Fibroblast of gingiva (primary cell): ENCODE measurements at regions not wholly inside any gene's neighbourhood (a gene's known extent, or its start where the extent isn't known, plus 50 kb on each side); places are given as distances from the start of the nearest gene placed in this dataset.

Experiments used
- DNase-seq: peaks from one replicate; pipeline ENCODE4 v3.0.0-alpha.2; 2011; ENCODE audit warnings: low read depth

GRCh38 chr2:226526716-226527115 lies 272.9 kb downstream of the IRS1 start:
- no peak for DNase-seq

GRCh38 chr2:226524381-226524843 lies 275.2 kb downstream of the IRS1 start:
- peak; percentile 96 for DNase-seq

GRCh38 chr2:226520723-226521122 lies 278.9 kb downstream of the IRS1 start:
- DNase-seq = no peak

DNA sequence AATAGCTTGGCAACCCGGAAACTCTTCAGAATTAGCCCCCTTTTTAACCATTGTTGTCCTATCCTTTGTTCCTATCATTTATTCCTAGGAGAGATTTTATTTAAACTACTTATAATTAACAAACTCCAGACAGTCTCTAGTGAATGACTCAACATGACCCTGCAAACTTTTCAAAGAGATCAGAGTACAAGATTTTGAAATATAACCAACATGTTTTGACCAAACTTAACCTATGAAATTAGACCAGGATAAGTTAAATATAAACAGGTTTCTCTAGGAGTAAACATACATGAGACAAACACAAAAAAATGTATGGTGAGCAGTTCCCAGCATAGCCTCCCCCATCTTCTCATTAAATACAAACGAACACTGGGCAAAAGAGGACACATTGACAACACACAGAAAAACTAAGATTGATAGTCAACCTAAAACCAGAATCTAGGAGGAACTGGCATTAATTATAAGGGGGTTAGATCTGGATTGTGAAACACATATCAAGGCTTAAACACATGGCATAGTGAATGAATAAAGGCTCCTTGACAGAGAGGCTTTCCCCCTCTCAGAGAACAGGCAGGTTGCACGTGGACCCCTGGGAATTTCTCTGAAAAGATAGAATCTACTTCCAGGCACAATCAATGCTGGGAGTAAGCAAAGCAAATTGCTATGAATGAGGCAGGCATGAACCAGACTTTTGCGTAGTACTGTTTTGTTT lies 284.1 kb downstream of the IRS1 start:
- peak; percentile 86 for DNase-seq

GRCh38 chr2:226514895-226515294 lies 284.7 kb downstream of the IRS1 start:
- DNase-seq = peak; percentile 27

DNA sequence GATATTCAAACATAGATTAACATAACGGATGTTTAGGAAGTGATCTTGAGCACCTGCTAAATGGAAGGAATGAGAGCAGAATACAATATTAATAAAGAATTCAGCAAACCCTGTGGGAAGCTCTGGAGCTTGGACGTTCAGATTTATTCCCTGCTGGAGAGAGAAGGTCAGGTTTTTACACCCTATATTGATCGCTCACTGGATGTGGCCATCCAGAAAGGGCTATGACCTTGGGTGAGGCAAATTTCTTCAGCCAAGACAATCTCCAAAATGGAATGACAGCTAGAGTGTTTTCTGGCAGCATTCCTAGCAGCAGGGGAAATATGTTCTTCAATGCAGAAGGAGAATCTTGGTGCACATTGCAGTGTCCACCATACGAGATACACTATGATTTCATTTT lies 288.3 kb downstream of the IRS1 start:
- no peak for DNase-seq

DNA sequence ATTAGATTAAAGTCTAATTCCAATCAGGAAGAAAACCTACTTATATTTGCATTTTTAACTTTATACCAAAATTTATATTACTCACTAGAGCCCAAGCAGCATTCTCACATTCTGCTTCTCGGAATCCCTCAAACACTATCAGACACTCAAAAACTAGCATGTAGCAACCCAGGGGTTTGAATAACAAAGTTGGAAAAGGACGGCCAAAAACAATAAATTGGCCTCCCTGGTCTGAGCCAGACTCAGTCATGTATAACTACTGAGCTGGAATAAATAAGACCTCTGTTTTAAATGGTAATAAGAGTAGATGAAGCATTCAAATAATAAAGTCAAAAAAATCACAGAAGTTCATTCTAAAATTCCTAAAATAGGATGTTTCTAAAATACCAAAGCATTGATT lies 290.9 kb downstream of the IRS1 start:
- DNase-seq = peak; percentile 72

DNA sequence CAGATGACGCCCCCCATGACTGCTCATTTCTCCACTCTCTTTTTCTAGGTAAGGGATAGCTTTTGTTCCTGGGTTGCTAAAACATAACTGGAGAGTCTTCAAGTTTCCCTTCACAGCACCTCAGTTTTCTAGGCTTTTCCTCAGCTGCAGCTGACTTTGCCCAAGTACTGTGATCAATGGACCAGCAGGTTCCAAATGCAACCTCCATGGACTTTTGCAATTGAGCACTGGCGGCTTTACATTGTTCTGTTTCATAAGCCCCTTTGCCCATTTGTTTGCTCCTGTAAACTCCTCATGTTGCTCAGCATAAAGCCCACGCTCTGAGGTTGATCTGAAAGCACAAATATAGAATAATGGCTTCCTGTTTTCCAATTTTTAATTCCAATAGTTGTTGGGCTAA lies 291.6 kb downstream of the IRS1 start:
- no peak for DNase-seq

- DNase-seq = no peak
Measured at GRCh38 chr2:226497146-226497909, 302.3 kb downstream of the IRS1 start.

DNA sequence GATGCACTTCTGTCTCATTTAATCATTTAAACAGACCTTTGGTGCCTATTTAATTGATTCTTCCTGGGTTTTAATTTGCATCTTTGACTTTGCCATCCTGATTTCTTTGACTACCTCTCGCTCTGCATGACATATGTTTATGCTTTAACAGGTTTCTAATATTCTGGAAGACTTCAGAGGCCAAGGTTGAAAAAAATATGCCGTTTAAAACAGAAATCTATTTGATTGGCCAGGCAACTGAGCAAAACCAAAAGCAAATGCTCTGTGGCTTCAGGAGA lies 303.4 kb downstream of the IRS1 start:
- no peak for DNase-seq

DNA sequence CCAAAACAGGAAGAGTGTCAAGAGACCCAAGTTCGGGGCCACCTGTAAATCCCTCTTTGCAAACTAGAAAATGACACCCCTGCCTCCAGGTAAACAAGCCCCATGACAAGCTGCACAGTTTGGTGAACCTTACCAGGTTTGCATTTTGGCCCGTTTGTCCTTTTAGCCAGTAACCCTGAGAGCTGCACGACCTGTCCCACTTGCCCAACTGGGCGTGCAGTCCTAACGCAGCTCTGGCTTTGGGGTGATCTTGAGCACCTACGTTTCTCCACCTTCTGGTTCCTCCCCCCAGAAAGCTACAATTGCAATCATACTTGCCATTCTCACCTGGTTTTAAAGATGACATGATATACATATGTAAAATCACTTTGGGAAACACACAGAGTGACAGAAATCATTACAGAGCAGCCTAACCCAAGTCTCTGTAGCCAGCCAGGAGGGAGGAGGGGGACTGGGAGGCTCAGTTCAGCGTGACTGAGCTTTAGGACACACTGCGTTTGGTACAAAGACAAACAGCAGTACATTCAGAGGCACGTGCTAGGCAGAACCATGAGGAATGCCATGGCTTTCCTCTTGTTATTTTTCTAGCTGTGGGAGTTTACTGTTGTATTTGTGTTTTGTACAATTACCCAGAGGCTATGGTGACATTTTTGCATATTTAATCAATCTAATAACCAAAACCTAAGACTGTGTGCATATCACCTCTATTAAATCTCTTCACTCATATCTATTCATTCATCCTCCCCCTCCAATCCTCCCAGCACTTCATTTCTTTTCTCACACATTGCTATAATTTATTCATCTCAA lies 304.0 kb downstream of the IRS1 start:
- no peak for DNase-seq

- no peak for DNase-seq
Measured at GRCh38 chr2:226491112-226491511, 308.5 kb downstream of the IRS1 start.

- DNase-seq = peak; percentile 50
Measured at GRCh38 chr2:226489775-226490541, 309.7 kb downstream of the IRS1 start.

DNA sequence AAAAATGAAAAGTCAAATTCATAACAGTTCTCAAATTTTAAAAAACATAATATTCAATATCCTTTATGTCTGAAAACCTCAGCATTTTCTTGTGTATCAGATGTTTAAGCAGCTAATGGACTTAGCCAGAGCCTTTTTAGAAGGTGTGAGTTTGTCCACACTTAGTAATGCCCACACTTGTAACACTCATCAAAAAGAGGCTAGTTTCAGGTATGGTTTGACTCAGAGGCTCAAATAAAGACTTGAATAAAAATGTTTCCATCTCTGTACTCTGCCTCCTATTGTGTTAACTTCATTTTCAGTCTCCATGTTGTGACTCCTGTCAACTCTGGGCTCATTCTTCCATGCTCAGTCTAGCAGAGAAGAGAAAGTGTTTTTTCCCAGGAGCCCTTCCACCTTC lies 311.6 kb downstream of the IRS1 start:
- no peak for DNase-seq

DNA sequence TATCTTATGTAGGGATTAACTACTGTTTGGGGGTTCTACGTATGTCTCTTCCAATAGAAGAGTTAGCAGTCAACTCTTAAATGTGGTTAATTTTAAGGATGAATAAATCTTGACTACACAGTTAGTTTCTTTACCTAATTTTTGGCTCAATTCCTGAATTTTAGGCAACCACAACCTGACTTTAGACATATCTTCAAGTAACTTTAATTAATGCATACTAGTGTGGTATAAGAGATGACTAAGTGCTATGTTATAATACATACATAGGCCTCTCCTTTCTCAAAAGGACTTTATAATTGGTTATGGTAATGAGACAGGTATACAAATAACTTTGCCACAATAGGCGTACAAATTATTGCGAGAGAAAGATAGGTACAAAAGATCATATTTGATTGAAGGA lies 312.0 kb downstream of the IRS1 start:
- DNase-seq = no peak

DNA sequence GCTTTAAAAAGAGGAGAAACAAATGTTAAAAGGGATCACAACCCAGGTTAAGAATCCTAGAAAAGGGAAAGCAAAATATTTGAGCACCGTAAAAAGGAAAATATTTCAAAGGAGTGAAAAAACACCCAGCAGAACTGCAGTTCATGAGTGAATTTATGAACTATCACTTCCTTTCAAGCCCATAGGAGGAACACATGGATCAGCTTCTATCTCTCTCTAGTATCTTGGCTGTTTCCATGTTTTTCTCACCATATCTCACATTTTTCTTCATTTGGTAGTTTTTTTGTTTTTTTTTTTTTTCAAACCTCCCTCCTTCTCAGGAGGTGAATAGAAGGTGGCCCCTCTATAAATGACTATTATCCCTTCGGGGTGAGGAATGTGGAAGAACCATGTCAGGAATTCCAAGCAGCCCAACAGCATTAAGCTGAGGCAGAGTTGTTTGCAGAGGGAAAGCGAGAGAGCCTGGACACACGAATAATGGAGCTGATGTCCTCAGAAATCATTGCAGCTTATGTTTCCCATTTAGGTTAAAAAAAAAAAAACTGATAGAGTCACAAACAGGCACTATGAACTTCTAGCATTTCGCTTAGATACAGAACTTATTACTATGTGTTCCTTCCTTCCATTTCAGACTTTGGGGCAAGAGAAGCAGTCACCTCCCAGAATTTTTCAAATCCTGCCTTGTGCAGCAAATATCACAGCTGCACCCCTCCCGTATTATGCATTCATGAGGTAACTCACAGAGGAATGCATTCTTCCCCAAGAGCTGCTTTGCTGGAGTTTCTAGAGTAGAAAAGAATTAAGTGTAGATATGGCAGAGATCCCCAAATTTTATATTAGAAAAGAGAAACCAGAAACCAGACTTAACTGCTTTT lies 315.6 kb downstream of the IRS1 start:
- DNase-seq = no peak

DNA sequence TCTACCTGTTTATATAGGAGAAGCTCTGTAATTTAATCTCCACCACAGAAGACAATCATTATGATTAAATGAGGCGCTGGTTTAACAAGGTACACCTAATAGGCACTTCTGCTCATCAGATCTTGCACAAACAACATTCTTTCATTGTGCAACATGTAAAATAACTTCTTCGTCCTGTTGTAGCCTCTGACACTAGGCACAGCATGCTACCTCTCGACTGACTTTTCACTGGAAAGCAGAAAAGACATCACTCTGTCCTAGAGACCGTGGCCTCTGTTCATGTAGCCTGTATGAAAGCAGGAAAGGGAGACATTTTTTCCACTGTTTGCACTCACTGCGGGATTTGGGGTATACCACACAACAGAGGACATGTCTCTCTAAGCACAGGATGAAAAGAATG lies 316.5 kb downstream of the IRS1 start:
- no peak for DNase-seq

DNA sequence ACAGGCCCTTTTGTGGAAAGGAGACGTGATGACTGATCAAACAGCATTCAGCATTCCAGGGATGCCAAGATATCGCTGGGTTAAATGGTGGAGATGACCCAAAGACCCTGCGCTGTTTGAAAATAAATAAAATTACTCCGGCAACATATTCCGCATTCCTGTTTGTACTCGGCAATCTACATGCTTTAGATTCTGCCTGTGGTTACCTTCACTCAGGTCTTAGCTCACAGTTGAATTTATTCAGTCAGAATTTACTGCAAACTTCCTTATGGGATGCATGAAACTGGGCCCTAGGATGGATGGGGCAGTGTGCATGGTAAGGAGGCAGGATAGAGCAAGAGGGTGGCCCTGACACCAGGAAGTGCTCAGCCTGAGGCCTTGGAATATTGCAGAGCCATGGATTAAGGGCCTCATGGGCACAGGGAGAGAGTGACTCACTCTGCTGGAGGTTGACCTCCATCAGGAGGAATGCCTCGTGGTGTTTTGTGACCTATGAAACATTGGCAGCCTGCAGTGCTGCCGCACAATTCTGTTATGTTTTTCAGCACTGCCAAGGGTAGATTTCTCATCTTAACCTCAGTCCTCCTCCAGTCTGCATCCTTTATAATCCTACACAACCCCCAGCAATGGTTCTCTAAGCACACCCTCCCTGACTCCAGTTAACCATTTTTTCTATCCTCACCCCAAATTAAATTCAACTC lies 321.4 kb downstream of the IRS1 start:
- peak; percentile 95 for DNase-seq

DNA sequence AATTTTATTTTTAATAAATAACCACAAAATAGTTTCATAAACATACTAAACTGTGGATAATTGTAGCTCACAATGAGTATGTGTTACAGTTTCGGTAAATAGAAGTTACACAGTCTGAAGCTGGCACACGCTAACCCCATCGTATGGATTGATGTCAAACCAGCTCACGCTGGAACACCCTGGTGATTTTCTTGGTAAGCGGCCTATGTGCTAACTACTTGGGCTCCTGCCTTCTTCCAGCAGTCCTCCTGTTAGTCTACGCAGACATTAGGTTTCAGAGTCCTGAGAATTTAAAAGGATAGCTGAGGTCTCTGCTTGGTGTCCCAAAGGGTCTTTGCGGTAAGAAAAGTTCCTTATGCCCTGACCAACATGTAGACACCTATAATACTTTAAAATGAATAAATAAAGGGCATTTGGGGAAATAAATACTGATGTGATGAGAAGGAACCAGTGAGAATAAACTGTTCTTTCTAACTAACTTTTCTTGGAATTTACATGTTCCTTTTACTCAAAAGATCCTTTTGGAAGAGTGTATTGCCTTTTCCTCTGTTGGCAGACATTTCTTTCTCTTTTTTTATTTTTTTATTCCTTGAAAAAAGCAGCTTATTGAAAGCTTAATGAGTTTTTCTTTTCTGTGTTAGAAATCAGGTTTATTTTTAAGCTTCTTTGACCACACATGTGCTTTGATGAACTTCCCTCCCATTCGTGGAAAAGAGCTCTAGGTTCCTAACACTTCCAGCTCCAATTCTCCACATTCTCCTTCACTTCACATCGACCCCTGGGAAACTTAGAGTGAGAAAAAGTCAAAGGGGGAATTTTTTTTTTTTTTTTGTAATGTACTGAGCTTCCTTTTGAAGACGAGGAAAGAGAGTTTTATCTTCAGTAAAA lies 322.2 kb downstream of the IRS1 start:
- peak; percentile 88 for DNase-seq

- peak; percentile 38 for DNase-seq
Measured at GRCh38 chr2:226475650-226476049, 324.0 kb downstream of the IRS1 start.
